ENCODE measurements at regions not wholly inside any gene's neighbourhood (a gene's known extent, or its start where the extent isn't known, plus 50 kb on each side); places are given as distances from the start of the nearest gene placed in this dataset.

- Histone ChIP-seq H3K4me2 (no peak overlapping the region), H3K36me3 (ENCODE audit: insufficient read depth) (no peaks in the 10 kb centered on the region), H3K27me3 (ENCODE audit: insufficient read depth) (no peaks in the 10 kb centered on the region), H2AFZ (no peak overlapping the region), H3K27ac (ENCODE audit: low read depth) (no peak overlapping the region), H3F3A (replicated peaks; ENCODE audit: low read depth) (no peaks in the 10 kb centered on the region), H3K79me2 (replicated peaks; ENCODE audit: insufficient read depth) (no peaks in the 10 kb centered on the region), H3K4me1 (ENCODE audit: insufficient read depth) (no peaks in the 10 kb centered on the region), H3K4me3 (no peak overlapping the region), H3K9me2 (ENCODE audit: insufficient read depth) (no peaks in the 10 kb centered on the region), H4K20me1 (replicated peaks; ENCODE audit: insufficient read depth) (no peaks in the 10 kb centered on the region)
- TF ChIP-seq ZNF114 (CRISPR knock-in tag; IDR thresholded peaks at IDR 0.05), result no peak
- no peak for TF ChIP-seq ZNF331 (CRISPR knock-in tag; IDR thresholded peaks at IDR 0.05; ENCODE audit: low read depth)
- no peak for TF ChIP-seq REST (IDR thresholded peaks at IDR 0.05; ENCODE audit: unreplicated experiment)
- TF ChIP-seq STAT1 (IDR thresholded peaks at IDR 0.05; ENCODE audit: unreplicated experiment), result no peak
- no peak for TF ChIP-seq CTCF (conservative IDR thresholded peaks at IDR 0.05; ENCODE audit: low read depth in 2 of 2)
- TF ChIP-seq ETS1 (IDR thresholded peaks at IDR 0.05), result no peak
- peaks cover 8% of the 10 kb centered on the region; the same call in 1 of the 3 replicates for H3K36me3 Mint-ChIP-seq (ENCODE audit: low read depth)
- H3K4me3 Mint-ChIP-seq, result no peak overlapping the region
- H3K27ac Mint-ChIP-seq, result no peak overlapping the region
- ATAC-seq (no peak), DNase-seq (ENCODE audit: low spot score) (no peak)
- H3K9me3 Mint-ChIP-seq, result peaks cover 12% of the 10 kb centered on the region
- H3K4me1 Mint-ChIP-seq, result no peaks in the 10 kb centered on the region
- H3K27me3 Mint-ChIP-seq (ENCODE audit: insufficient read depth, low read depth, poor library complexity), result peaks cover 3% of the 10 kb centered on the region
Measured at GRCh38 chr11:115706626-115707135, 202.5 kb upstream of the CADM1 start.

- no peaks in the 10 kb centered on the region for H3F3A ChIP-seq (replicated peaks; ENCODE audit: low read depth)
- no peaks in the 10 kb centered on the region for H3K36me3 ChIP-seq (ENCODE audit: insufficient read depth)
- H3K79me2 ChIP-seq (replicated peaks; ENCODE audit: insufficient read depth), result no peaks in the 10 kb centered on the region
- no peak overlapping the region for H2AFZ ChIP-seq
- H3K4me3 ChIP-seq, result no peak overlapping the region
- H3K4me1 Mint-ChIP-seq, result peaks cover 4% of the 10 kb centered on the region; the same call in 2 of the 3 replicates
- H3K27me3 Mint-ChIP-seq (ENCODE audit: insufficient read depth, low read depth, poor library complexity), result peaks cover 3% of the 10 kb centered on the region
- H3K27ac ChIP-seq (ENCODE audit: low read depth), result no peak overlapping the region
- no peaks in the 10 kb centered on the region for H3K27me3 ChIP-seq (ENCODE audit: insufficient read depth)
- peaks cover 12% of the 10 kb centered on the region for H3K9me3 Mint-ChIP-seq
- no peak overlapping the region for H3K4me2 ChIP-seq
- H3K27ac Mint-ChIP-seq, result no peak overlapping the region
- DNase-seq (ENCODE audit: low spot score) (no peak), ATAC-seq (no peak)
- no peak overlapping the region for H3K4me3 Mint-ChIP-seq
- H3K36me3 Mint-ChIP-seq (ENCODE audit: low read depth), result peaks cover 8% of the 10 kb centered on the region; the same call in 1 of the 3 replicates
- H3K9me2 ChIP-seq (ENCODE audit: insufficient read depth), result no peaks in the 10 kb centered on the region
- no peaks in the 10 kb centered on the region for H4K20me1 ChIP-seq (replicated peaks; ENCODE audit: insufficient read depth)
- no peaks in the 10 kb centered on the region for H3K4me1 ChIP-seq (ENCODE audit: insufficient read depth)
- TF ChIP-seq POLR2AphosphoS5 (IDR thresholded peaks at IDR 0.05; ENCODE audit: low read depth) (no peak), ZNF462 (CRISPR knock-in tag; IDR thresholded peaks at IDR 0.05) (no peak), JUNB (IDR thresholded peaks at IDR 0.05; ENCODE audit: unreplicated experiment) (no peak)
Measured at GRCh38 chr11:115705200-115705599, 201.0 kb upstream of the CADM1 start.
